HG03558 (cell line): ENCODE measurements at regions not wholly inside any gene's neighbourhood (a gene's known extent, or its start where the extent isn't known, plus 50 kb on each side); places are given as distances from the start of the nearest gene placed in this dataset.

Experiments used
- ATAC-seq: cut with Tn5 transposase; IDR thresholded peaks from one replicate; pipeline ENCODE4 v1.9.1; 2021; ENCODE audit warnings: moderate number of reproducible peaks; ENCODE audit not compliant: unreplicated experiment; ENCODE audit errors: extremely low read depth

DNA sequence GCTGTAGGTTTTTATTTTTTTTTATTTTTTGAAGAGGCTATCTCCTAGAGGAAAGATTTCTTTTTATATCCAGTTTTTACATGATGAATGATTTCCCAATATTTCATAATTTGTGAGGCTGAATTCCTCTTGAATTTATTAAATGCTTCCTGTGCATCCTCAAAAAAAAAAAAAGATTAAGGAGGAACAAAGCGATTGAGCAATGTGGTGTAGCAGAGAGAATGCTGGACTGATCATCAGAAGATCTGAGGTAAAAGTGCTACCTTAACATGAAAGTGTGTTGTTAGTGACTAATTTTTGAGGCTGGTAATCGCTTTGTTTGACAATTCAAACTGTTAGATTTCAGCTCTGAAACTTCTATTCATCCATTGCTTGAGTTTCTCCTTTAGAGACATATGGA is 125.1 kb downstream of the ESM1 start:
- no peak for ATAC-seq

DNA sequence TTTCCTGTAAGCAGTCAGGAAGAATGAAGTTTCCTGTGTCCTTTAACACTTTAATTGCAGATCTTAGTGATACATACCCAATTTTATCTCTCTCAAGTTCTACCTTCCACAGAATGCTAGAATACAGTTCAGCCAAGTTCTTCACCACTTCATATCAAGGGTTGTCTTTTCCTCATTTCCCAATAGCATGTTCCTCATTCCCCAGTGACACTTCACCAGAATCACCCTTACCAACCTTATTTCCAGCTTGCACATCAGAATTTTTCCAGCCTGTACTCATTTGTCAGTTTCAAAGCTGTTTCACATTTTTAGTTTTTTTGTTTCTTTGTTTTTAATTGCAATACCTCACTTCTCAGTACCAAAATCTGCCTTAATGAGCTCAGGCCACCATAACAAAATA is 126.1 kb downstream of the ESM1 start:
- ATAC-seq, result no peak

DNA sequence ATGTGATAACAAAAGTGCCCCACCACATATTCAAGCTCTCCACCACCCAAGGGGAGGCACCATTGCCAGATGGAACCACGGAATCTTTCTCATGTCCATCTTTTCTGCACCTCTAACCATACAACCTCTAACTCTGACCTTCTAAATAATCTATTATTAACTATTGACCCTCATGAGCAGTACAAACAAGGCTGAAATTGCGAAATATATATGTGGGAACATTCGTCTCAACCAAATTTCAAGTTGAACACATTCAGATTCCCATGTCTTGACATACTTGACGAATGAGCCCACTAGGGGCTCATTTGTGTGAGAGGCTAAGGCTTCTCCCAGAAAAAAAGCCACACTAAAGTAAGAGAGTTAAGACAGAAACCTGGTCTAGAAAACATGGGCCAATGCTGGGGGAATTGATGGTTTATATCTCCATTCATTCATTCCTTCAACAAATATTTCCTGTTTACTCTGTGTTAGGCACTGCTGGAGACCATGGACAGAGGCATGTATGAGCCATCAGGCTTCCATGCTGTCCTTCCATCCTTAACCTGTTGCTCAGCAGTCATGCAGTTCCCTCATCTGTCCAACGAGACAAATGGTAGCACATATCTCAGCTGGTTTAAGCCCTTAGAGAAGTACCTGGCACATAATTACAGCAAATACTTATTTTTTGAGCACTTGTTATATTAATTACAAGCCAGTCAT is 130.4 kb downstream of the ESM1 start:
- ATAC-seq, result no peak

DNA sequence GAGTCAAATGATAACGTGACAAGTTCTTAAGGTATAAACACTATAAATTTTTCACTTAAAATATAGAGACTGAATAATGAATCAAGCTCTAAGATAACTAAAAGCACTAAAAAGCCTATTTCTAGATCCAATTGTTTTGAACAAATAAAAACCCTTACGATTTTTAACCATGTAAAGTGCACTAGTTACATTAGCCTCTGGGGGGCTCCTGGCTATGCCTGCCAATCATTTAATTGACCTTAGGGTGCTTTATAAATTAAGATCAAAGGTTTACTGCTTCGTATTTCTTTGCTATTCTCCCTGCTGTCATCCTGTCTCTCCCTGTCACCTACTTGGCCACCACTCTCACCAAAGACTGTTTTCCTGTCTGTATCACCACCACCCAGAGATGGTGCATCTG is 133.4 kb downstream of the ESM1 start:
- ATAC-seq, result no peak

DNA sequence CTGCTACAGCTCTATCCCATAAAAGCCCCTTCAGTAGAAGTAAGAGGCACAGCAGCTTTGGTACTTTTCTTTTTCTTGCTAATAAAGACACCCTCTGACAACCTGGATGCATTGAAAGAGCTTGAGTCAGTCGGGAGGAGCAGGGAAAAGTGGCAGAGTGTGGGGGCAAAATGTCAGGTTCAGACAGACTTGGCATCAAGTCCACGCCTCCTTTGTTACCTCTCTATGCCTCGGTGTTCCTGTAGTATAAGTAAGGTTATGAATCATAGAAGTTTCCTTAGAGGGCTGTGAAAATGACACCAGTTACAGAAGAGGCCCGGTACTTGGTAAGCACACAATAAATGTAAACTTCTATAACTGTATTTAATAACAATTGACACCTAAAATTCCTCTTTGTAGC is 133.9 kb downstream of the ESM1 start:
- ATAC-seq, result no peak

DNA sequence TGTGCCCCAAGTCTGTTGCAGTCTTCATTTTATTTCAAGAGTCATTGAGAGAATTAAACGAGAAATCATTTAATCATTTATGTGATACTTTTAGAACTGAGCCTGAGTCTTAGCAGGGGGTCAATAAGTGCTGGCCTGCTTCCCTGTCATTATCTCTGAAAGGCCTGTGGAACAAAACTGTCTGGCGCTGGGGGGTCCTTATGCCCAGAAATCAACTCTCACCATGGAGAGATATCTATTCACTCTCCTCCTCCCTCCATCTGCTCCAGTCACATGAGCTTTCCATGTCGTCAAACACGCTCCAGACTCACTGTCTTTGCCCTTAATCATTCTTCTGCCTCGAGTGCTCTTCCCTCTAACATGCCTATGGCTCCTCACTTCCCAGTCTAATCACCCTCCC is 136.8 kb downstream of the ESM1 start:
- no peak for ATAC-seq

DNA sequence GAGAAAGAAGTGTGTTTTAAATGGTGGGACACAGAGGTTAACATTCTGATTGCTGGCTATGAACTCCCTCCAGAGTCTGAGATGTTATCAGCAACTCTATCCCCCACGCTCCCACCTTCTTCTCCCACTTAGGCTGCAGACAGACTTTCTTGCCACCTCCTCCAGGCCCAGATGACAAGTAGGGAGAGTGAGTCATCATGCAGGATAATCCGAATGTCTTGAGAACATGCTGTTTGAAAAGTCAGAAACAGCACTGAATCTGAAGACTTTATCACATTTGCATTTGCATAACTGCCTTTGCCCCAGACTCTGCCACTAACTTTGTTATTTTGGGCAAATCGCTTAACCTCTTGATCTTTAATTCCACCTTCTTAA is 139.8 kb downstream of the ESM1 start:
- ATAC-seq, result no peak

DNA sequence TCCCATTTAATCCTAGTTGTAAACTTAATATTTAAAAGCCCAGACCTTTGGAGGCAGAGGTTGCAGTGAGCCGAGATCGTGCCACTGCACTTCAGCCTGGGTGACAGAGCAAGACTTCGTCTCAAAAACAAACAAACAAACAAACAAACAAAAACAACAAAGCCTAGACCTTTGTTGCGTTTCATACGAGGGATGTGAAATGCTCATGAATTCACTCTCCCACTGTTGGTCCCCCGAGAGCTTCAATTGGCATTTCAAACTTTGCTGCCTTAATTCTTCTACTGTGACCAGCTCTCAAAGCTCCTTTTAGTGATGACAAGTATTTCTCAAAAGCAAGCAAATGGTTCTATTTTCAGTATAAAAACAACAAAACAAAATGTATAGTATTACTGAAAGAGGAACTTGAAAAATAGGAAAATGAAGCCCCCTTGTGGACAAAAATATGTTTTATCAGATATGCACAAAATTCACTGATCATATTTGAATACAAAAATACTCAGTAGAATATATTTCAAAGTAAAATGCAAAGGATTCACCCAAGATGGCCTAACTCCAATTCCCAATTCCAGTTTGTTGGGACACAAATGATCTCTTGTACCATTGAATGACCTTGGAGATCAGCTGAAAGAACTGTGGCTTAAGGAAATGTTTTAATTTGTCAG is 140.4 kb downstream of the ESM1 start:
- no peak for ATAC-seq

DNA sequence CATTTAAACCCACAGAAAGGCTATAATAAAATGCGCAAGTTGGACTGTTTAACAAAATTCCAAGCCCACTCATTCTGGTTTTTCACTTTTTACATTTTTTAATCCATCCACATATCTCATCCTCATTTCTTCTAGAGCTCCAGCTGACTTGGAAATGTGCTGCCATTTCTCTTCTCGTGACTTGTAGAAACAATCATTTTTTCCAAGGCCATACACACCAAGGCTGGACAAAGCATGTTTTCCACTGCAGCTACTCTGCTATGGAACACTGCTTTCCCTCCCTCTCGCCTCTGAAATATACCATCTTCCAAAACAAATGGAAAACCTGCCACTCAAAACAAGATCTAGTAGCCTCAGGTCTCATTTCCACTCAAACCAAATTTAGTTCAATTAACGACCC is 141.1 kb downstream of the ESM1 start:
- no peak for ATAC-seq

DNA sequence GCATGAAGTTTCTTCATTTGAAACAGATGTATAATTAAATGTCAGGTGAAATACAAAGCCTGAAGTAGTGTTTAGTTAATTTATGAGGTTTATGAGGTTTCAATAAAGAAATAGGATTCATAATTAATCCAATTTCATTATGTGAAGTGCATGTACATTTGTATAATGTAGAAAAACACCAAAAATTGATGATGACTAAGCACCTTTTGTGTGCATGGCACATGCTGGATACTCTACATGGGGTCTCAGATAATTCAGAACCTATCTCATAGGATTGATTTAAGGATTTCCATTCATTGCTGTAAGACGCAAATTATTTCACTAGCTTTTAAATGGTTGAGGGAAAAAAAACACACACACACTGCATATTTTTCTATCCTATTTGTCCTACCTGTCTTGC is 143.9 kb downstream of the ESM1 start:
- no peak for ATAC-seq

DNA sequence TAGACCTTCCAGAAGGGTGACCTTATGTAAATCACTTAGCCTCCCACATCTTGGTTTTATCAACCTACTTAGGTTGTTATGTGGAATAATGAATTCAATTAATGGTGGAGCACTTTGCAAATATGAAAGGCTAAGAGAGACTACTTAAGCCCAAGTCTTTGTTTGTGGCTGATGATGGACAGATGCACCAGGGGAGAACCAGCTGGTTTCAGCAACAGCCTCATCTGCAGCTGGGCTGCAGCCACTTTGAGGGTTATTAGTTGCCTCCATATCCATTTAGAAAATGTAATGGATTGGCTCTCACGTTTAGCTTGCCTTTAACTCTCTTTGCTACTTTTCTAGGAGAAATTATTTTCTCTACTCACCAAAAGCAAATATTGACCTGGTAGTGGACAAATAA is 146.6 kb downstream of the ESM1 start:
- ATAC-seq, result no peak

DNA sequence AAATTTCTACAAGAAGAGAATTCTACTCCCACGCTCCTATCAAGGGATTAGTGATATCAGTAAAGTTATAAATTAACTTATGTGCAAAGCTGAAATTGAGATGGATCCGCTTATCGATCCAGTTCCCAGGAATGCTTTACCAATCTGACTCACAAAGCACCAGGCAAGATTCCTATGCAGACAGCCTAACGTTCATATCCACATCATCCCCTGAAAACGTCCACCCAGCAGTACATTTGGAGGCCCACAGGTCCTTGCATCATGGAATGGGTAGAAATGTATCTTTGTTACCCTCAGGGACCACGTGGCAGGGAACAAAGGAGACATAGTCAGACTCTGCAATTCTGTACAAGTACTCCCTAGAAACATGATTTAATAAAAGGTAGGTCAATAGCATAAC is 147.4 kb downstream of the ESM1 start:
- ATAC-seq, result no peak

DNA sequence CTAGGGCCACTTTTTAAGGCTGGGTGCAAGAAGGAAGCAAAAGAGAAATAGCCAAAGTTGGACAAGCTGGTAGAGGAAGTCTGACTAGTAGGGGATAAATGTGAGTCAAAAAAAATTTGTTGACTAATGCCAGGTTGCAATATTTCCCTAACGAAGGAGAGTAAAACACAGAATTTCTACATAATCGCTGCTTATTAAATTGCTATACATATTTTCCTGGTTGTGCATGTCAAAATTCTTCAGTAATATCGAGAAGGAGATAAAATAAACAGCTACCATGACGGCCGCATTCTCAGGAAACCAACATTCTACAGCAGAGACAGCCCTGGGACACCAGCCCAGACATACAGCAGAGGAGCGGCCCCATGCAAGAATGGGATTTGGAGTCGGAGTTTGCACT is 148.3 kb downstream of the ESM1 start:
- ATAC-seq, result no peak

DNA sequence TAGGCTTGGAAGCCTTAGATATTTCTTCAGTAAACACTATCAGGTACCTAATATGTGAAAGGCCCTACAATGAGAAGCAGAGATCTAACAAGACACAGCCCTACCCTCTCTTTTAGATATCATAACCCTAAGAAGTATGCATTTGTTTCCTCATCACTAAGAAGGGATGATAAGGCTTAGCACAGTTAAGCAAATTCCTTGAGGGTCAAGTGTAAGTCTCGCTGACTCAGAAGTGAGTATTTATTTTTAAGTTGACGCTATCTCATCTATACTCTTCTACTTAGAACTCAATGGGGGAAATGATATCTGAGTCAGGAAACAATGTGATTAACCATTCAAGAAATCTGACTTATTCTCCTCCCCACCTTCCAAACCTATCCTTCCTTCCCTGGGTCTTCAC is 149.7 kb downstream of the ESM1 start:
- ATAC-seq, result no peak

DNA sequence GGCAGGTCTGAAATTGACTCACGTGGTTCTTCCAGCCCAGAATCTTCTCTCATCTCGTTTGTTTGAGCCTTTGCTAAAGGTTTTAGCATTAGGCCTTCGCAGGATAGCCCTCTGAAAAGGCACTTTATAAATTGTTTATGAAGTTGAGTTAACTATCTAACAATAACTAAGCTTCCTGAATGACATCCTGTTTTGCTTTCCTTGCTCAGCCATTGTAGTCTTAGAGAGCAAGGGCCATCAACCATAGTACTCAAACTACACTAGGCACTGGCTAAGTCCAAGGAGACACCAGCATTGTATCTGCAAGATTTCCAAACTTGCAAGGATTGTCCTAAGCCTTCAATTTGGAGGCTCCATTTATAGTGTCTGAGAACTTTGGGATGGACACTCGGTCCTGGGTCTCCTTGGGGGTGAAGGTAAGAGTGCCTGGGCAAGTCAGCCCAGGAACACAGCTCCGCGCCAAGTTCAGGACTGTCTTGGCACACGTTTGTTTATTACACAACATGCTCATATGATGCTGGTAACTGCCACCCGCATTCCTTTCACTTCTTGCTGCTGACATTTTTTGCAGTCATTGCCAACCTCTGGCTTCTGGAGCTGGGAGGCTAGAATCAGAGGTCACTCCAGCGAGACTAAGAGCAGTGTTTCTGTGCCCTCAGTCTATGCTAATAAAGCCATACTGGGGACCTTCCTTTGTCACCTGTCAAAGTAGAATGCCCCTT is 151.1 kb downstream of the ESM1 start:
- ATAC-seq, result no peak

DNA sequence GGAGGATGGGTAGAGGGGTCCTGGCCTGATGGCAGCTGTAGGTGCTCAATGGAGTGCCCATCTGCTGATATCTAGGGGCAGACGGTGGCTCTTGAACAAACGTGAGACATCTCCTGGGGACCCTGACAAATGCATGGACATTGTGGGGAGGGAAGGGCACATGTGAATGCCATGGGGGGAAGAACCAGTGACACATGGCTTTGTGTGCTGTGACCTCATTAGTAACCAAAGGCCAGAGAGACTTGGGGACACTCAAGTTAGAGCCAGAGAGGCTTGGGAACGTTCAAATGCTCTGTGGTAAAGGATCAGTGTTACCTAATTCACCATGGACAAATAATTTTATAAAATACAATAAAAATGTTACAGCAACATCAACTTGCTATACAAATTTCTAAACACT is 151.8 kb downstream of the ESM1 start:
- no peak for ATAC-seq

DNA sequence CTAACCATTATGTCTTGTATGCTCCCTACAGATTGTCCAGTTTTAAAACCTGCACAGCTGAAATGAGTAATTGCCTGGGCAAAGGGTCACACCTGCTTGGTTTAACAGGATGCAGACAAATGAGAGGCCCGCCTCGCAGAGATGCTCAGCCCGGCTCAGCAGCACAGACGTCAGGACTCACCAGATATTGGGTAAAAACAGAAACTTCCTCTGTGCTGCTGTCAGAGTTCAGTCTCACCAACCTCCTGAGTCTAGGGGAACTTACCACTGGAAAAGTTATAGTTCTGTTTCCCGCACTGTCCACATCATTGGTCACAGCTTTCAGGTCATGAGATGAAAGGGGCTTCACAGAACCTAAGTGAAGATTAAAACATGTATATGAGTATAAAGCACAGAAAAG is 152.5 kb downstream of the ESM1 start:
- ATAC-seq, result no peak

DNA sequence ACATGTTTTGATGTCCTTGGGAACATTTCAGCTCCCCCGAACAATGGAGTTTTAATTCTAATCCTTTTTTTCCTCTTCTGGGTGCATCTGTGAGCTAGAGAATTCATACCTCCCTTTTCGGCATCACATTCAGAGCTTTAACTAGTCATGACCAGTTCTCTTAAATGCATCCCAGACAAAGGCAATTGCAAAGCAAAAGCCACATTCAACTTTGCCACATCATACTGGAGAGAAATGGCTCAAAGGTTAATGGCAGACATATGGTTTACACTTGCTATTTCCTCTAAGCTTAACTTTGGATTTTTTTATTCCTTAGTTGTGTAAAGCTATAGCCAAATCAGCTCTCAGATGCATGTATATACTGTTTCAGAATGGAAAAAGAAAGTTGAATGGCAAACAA is 153.3 kb downstream of the ESM1 start:
- no peak for ATAC-seq

DNA sequence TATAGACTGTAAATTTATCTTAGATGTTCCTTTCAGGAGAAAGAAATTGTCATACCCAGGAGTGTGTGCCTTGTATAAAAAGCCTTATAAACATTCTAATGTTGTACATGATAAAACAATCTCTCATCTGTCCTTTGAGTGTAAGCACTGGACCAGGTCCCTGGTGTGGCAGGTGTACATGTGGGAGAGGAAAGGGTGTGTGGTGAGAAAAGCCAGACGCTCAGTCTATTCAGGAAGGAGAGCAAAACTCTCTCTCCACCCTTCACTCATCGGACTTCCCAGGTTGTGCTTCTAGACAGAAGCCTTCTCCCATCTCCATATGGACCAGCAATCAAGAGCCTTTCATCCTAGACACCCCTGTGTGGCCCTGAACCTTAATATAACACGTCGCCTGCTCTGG is 154.2 kb downstream of the ESM1 start:
- ATAC-seq, result no peak

DNA sequence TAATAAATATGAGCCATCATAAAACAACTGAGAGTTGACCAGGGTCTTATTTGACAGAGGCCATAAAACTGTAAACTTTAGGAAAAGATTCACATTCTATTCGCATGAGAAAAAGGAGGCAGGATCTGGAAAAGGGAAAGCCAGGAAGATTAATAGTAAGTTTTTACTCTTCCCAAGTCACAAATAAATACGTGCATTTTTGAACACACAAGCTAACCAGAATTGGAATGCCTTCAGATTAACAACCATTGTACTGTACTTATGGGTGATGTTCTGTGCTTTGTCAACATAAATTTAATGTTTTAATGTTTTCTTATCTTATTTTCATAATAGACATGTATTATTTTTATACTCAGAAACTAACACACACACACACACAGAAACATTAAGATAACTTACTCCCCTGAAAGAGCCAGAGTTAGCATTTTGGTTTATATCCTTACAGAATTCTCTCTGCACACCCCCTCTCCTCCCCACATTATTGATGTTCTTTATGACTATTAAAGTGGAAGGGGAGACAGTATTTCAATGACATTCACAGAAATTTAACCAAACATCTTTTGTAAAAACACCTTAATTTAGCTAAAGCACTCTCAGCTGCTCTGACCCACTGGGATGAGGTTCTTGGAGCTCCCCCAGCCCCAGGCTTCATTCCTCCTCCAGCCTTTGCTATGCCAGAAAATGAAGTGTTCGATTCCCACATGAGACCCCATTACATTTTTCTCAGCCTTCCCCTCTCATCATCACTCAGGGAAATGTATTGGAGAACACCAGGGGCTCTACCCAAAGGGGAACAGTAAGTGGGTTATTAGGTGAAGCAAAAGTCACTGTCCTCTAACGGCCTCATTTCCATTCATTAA is 155.5 kb downstream of the ESM1 start:
- no peak for ATAC-seq

DNA sequence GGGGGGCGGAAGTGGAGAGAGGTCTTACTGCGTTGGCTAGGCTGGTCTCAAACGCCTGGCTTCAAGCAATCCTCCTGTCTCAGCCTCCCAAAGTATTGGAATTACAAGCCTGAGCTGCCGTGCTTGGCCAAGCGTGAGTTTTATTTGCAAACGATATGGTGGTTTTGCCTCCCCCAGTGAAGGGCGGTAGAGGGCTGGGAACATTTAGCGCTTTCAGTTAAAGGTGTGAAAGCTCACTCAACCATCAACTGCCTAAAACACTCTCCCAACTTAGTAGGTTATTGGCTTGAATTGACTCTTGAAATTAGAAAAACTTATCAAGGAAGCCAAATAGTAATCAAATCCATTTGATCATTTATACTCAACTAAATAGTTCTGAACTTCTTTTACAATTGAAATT is 156.3 kb downstream of the ESM1 start:
- ATAC-seq, result no peak
